ENCODE measurements at regions not wholly inside any gene's neighbourhood (a gene's known extent, or its start where the extent isn't known, plus 50 kb on each side); places are given as distances from the start of the nearest gene placed in this dataset.

DNA sequence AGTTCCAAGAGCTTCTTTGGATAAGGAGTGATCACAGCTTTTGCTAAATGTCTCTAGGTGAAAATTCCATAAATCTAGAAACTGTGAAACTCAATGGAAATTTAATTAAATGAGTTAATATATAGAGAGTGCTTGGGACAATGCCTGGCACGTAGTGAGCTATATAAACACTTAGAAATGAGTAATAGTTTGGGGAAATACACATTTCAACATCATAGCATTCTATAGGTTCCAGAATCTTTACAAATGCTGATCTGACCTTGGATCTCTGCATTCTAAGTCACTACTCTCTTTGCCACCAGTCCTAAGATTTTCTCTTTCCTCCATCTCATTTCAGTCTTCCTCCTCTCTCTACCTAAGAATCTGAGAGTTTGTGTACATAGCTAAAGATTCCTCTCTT lies 175.6 kb downstream of the SOX9 start:
- DNase-seq (ENCODE audit: extremely low spot score, unreplicated experiment) = no peak
- Mint-ChIP-seq H3K27me3 (ENCODE audit: unreplicated experiment) (peaks cover 17% of the 10 kb centered on the region), H3K27ac (ENCODE audit: unreplicated experiment) (no peak overlapping the region), H3K36me3 (ENCODE audit: unreplicated experiment) (no peaks in the 10 kb centered on the region), H3K4me3 (ENCODE audit: unreplicated experiment) (no peak overlapping the region), H3K9me3 (ENCODE audit: unreplicated experiment) (no peaks in the 10 kb centered on the region), H3K4me1 (ENCODE audit: unreplicated experiment) (peaks cover 3% of the 10 kb centered on the region)
- TF ChIP-seq, protein P1, sequence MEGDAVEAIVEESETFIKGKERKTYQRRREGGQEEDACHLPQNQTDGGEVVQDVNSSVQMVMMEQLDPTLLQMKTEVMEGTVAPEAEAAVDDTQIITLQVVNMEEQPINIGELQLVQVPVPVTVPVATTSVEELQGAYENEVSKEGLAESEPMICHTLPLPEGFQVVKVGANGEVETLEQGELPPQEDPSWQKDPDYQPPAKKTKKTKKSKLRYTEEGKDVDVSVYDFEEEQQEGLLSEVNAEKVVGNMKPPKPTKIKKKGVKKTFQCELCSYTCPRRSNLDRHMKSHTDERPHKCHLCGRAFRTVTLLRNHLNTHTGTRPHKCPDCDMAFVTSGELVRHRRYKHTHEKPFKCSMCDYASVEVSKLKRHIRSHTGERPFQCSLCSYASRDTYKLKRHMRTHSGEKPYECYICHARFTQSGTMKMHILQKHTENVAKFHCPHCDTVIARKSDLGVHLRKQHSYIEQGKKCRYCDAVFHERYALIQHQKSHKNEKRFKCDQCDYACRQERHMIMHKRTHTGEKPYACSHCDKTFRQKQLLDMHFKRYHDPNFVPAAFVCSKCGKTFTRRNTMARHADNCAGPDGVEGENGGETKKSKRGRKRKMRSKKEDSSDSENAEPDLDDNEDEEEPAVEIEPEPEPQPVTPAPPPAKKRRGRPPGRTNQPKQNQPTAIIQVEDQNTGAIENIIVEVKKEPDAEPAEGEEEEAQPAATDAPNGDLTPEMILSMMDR (IDR thresholded peaks at IDR 0.05) = no peak

GRCh38 chr17:72297326-72298115 lies 176.7 kb downstream of the SOX9 start:
- H3K9me3 Mint-ChIP-seq (ENCODE audit: unreplicated experiment) = no peaks in the 10 kb centered on the region
- peaks cover 17% of the 10 kb centered on the region for H3K27me3 Mint-ChIP-seq (ENCODE audit: unreplicated experiment)
- TF ChIP-seq, protein P1 (IDR thresholded peaks at IDR 0.05) = no peak
- no peak overlapping the region for H3K4me3 Mint-ChIP-seq (ENCODE audit: unreplicated experiment)
- no peak overlapping the region for H3K27ac Mint-ChIP-seq (ENCODE audit: unreplicated experiment)
- H3K4me1 Mint-ChIP-seq (ENCODE audit: unreplicated experiment) = peaks cover 3% of the 10 kb centered on the region
- DNase-seq (ENCODE audit: extremely low spot score, unreplicated experiment) = no peak
- H3K36me3 Mint-ChIP-seq (ENCODE audit: unreplicated experiment) = no peaks in the 10 kb centered on the region

GRCh38 chr17:72299100-72299499 lies 178.3 kb downstream of the SOX9 start:
- no peak overlapping the region for H3K27ac Mint-ChIP-seq (ENCODE audit: unreplicated experiment)
- peaks cover 3% of the 10 kb centered on the region for H3K4me1 Mint-ChIP-seq (ENCODE audit: unreplicated experiment)
- DNase-seq (ENCODE audit: extremely low spot score, unreplicated experiment) = no peak
- no peaks in the 10 kb centered on the region for H3K9me3 Mint-ChIP-seq (ENCODE audit: unreplicated experiment)
- TF ChIP-seq, protein P1 (IDR thresholded peaks at IDR 0.05) = no peak
- H3K36me3 Mint-ChIP-seq (ENCODE audit: unreplicated experiment) = no peaks in the 10 kb centered on the region
- H3K27me3 Mint-ChIP-seq (ENCODE audit: unreplicated experiment) = peaks cover 17% of the 10 kb centered on the region
- no peak overlapping the region for H3K4me3 Mint-ChIP-seq (ENCODE audit: unreplicated experiment)

DNA sequence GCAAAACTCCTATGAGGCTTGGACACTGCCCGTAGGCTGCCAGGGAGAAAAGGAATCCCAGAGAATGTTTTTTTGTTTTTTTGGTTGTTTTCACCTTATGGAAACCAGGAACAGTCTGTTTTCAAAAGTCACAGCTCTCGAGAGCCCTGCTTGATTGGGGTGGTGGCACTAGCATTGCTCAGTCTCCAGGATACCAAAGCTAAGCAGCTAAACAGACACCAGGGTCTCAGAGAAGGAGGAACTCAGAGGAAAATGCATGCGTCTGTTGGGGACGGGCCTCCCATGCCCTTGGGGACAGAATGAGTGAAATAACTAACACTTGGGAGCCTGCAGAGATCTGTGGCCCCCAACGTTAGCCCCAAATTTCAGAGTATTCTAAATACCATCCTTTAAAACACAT lies 178.8 kb downstream of the SOX9 start:
- Mint-ChIP-seq H3K4me3 (ENCODE audit: unreplicated experiment) (no peak overlapping the region), H3K36me3 (ENCODE audit: unreplicated experiment) (no peaks in the 10 kb centered on the region), H3K9me3 (ENCODE audit: unreplicated experiment) (no peaks in the 10 kb centered on the region), H3K27me3 (ENCODE audit: unreplicated experiment) (peaks cover 17% of the 10 kb centered on the region), H3K27ac (ENCODE audit: unreplicated experiment) (no peak overlapping the region), H3K4me1 (ENCODE audit: unreplicated experiment) (peaks cover 3% of the 10 kb centered on the region)
- TF ChIP-seq, protein P1 (IDR thresholded peaks at IDR 0.05) = no peak
- no peak for DNase-seq (ENCODE audit: extremely low spot score, unreplicated experiment)

GRCh38 chr17:72301887-72302286 lies 181.1 kb downstream of the SOX9 start:
- peaks cover 5% of the 10 kb centered on the region for H3K4me1 Mint-ChIP-seq (ENCODE audit: unreplicated experiment)
- no peak overlapping the region for H3K27ac Mint-ChIP-seq (ENCODE audit: unreplicated experiment)
- TF ChIP-seq, protein P1 (IDR thresholded peaks at IDR 0.05) = no peak

More at GRCh38 chr17:72301887-72302286, 181.1 kb downstream of the SOX9 start:
- Mint-ChIP-seq H3K36me3 (ENCODE audit: unreplicated experiment) (no peaks in the 10 kb centered on the region), H3K27me3 (ENCODE audit: unreplicated experiment) (peaks cover 15% of the 10 kb centered on the region), H3K9me3 (ENCODE audit: unreplicated experiment) (no peaks in the 10 kb centered on the region), H3K4me3 (ENCODE audit: unreplicated experiment) (no peak overlapping the region)
- no peak for DNase-seq (ENCODE audit: extremely low spot score, unreplicated experiment)
